Testis (tissue), 2 donors: ENCODE measurements at regions not wholly inside any gene's neighbourhood (a gene's known extent, or its start where the extent isn't known, plus 50 kb on each side); places are given as distances from the start of the nearest gene placed in this dataset.
"Not testable (repeated sequence)": the region's sequence is repeated elsewhere in the genome, so short reads cannot be mapped to it uniquely, and the experiment has no call there.

ENCODE experiments used
- DNase-seq: peaks from one replicate; pipeline ENCODE4 v3.0.0-alpha.2; 2019
- H3K27ac ChIP-seq, 2 donors: fragments of 200-600 bp; sonication (generic); one replicate each; pipeline ENCODE4 v1.5.1; 2019
- H3K27me3 ChIP-seq: fragments of 200-600 bp; sonication (generic); one replicate; pipeline ENCODE4 v1.5.1; 2019
- H3K36me3 ChIP-seq: fragments of 200-600 bp; sonication (generic); one replicate; pipeline ENCODE4 v1.5.1; 2017; ENCODE audit warnings: low read depth; ENCODE audit errors: missing control alignments
- H3K4me1 ChIP-seq: fragments of 200-600 bp; sonication (generic); one replicate; pipeline ENCODE4 v1.5.1; 2019
- H3K4me3 ChIP-seq, 2 donors: fragments of 200-600 bp; sonication (generic); one replicate each; pipeline ENCODE4 v1.5.1; 2017 to 2019
- H3K9me3 ChIP-seq: fragments of 200-600 bp; sonication (generic); one replicate; pipeline ENCODE4 v1.5.1; 2017
- CTCF ChIP-seq, 3 experiments: fragments of 450-650 bp in 2 of 3; fragments of 200-600 bp in 1 of 3; sonication (generic) in 1 of 3; IDR thresholded peaks; one replicate each; pipeline ENCODE4 v1.5.1; 2016 to 2019; ENCODE audit warnings: antibody characterized with exemption in 3 of 3, mild to moderate bottlenecking in 2 of 3, moderate library complexity in 1 of 3
- POLR2A ChIP-seq: fragments of 450-650 bp; IDR thresholded peaks from one replicate; pipeline ENCODE4 v1.6.1; 2017; ENCODE audit warnings: antibody characterized with exemption, mild to moderate bottlenecking, moderate library complexity
- WGBS, 2 donors: methylation state at CpG; one replicate each; pipeline ENCODE4 v1.1.5; 2018; 5-methylcytosine and 5-hydroxymethylcytosine counted together
- intact Hi-C: fragments of 100-400 bp; cut with DNase I; formaldehyde crosslinking; loops from one replicate; pipeline ENCODE4 v1.15.1; 2023; ENCODE audit warnings: low total_unique reads

- H3K4me3 ChIP-seq: no peak overlapping the region
- H3K27ac ChIP-seq: no peak overlapping the region
- H3K9me3 ChIP-seq: no peaks in the 10 kb centered on the region
- H3K36me3 ChIP-seq: no peaks in the 10 kb centered on the region
- no peak for DNase-seq
- intact Hi-C loops: no loop called here
- TF ChIP-seq POLR2A (no peak), CTCF (IDR thresholded peaks at IDR 0.05) (no peak)
- no peaks in the 10 kb centered on the region for H3K27me3 ChIP-seq
- H3K4me1 ChIP-seq: no peaks in the 10 kb centered on the region
Observed at GRCh38 chr5:92543201-92543600, 1037.8 kb downstream of the NR2F1-AS1 start.

- H3K36me3 ChIP-seq, H3K4me3 ChIP-seq, H3K4me1 ChIP-seq, DNase-seq, intact Hi-C loops, H3K27me3 ChIP-seq, H3K9me3 ChIP-seq, H3K27ac ChIP-seq: not testable (repeated sequence)
- 93 to 100% methylated on average over 1 of the region's 1 CpG for WGBS, 2 donors
Observed at GRCh38 chr5:92542017-92542416, 1039.0 kb downstream of the NR2F1-AS1 start.

GRCh38 chr5:92527311-92528078, 1053.5 kb downstream of the NR2F1-AS1 start:
- Histone ChIP-seq H3K36me3 (no peaks in the 10 kb centered on the region), H3K9me3 (no peaks in the 10 kb centered on the region), H3K27me3 (no peaks in the 10 kb centered on the region), H3K4me3 (no peak overlapping the region), H3K4me1 (no peaks in the 10 kb centered on the region), H3K27ac (no peak overlapping the region)
- no peak for DNase-seq
- 62 to 66% methylated on average over 4 of the region's 4 CpGs for WGBS, 2 donors
- TF ChIP-seq POLR2A (no peak), CTCF (IDR thresholded peaks at IDR 0.05) (no peak)
- intact Hi-C loops: no loop called here

DNA sequence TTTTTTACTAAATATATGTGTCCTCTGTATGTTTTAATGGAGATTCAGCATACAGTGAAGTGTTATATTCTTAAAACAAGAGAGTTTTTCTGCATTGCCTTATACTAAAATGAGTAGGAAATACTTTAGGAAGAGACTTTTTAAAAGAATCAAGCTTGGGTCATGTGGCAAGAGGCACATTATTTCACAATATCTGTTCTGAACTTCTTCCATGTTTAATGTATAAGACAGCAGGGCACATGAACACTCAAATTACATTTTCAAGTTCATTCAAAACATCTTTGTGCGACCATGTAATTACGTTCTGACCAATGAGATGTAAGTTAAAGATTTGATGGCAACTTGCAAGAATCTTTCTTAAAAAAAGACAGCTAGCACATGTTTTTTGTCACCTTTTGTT, 1055.9 kb downstream of the NR2F1-AS1 start:
- WGBS, 2 donors: 93 to 98% methylated on average over 2 of the region's 2 CpGs
- Histone ChIP-seq H3K4me3 (no peak overlapping the region), H3K9me3 (no peaks in the 10 kb centered on the region), H3K27ac (no peak overlapping the region), H3K4me1 (no peaks in the 10 kb centered on the region), H3K27me3 (no peaks in the 10 kb centered on the region), H3K36me3 (no peaks in the 10 kb centered on the region)
- intact Hi-C loops: no loop called here
- no peak for DNase-seq
- no peak for TF ChIP-seq POLR2A
- no peak for TF ChIP-seq CTCF (IDR thresholded peaks at IDR 0.05)

GRCh38 chr5:92519811-92520632, 1061.0 kb downstream of the NR2F1-AS1 start:
- intact Hi-C loops: no loop called here
- no peak overlapping the region for H3K4me3 ChIP-seq
- H3K9me3 ChIP-seq: no peaks in the 10 kb centered on the region
- no peaks in the 10 kb centered on the region for H3K4me1 ChIP-seq
- H3K36me3 ChIP-seq: no peaks in the 10 kb centered on the region
- DNase-seq: no peak
- WGBS, 2 donors: 73 to 78% methylated on average over 3 of the region's 3 CpGs
- TF ChIP-seq CTCF (IDR thresholded peaks at IDR 0.05): no peak
- TF ChIP-seq POLR2A: no peak
- no peak overlapping the region for H3K27ac ChIP-seq
- no peaks in the 10 kb centered on the region for H3K27me3 ChIP-seq
